Mucosa of rectum (tissue), 2 donors: ENCODE measurements at regions not wholly inside any gene's neighbourhood (a gene's known extent, or its start where the extent isn't known, plus 50 kb on each side); places are given as distances from the start of the nearest gene placed in this dataset.
A peak's percentile ranks its signal among the peaks of the same experiment; 100 is the strongest.

Experiments used
- H3K27ac ChIP-seq, 2 donors: one replicate each; pipeline ENCODE4 v1.7.0; 2013; ENCODE audit warnings: inconsistent platforms in 2 of 2, low read depth in 2 of 2, low read length in 2 of 2
- H3K27me3 ChIP-seq, 2 donors: one replicate each; pipeline ENCODE4 v1.7.0; 2013; ENCODE audit warnings: low read length in 2 of 2; ENCODE audit not compliant: control insufficient read depth in 2 of 2, insufficient read depth in 2 of 2
- H3K36me3 ChIP-seq, 2 donors: one replicate each; pipeline ENCODE4 v1.7.0; 2013; ENCODE audit warnings: low read length in 2 of 2; ENCODE audit not compliant: control insufficient read depth in 2 of 2, insufficient read depth in 2 of 2
- H3K4me1 ChIP-seq, 2 donors: one replicate each; pipeline ENCODE4 v1.7.0; 2013; ENCODE audit warnings: low read length in 2 of 2, mild to moderate bottlenecking in 1 of 2; ENCODE audit not compliant: control insufficient read depth in 2 of 2, insufficient read depth in 2 of 2
- H3K4me3 ChIP-seq, 2 donors: one replicate each; pipeline ENCODE4 v1.7.0; 2013; ENCODE audit warnings: low read length in 2 of 2
- H3K9ac ChIP-seq, 2 donors: one replicate each; pipeline ENCODE4 v1.7.0; 2013; ENCODE audit warnings: low read length in 2 of 2, low read depth in 1 of 2, mild to moderate bottlenecking in 1 of 2
- H3K9me3 ChIP-seq, 2 donors: one replicate each; pipeline ENCODE4 v1.7.0; 2013; ENCODE audit warnings: low read length in 2 of 2; ENCODE audit not compliant: control insufficient read depth in 2 of 2
- donor health status: healthy.
- donor health status: Normal muscosa, but diverticular disease.

GRCh38 chr20:50287512-50287911 is 96.9 kb downstream of the CEBPB start:
- H3K9me3 ChIP-seq = no peaks in the 10 kb centered on the region
- no peak overlapping the region for H3K9ac ChIP-seq
- peaks cover 4 to 23% of the 10 kb centered on the region in 2 donors for H3K4me1 ChIP-seq
- no peaks in the 10 kb centered on the region for H3K27me3 ChIP-seq
- no peak overlapping the region for H3K4me3 ChIP-seq
- H3K36me3 ChIP-seq = no peaks in the 10 kb centered on the region
- no peak overlapping the region for H3K27ac ChIP-seq

- H3K36me3 ChIP-seq = no peaks in the 10 kb centered on the region
- peaks cover 8 to 23% of the 10 kb centered on the region in 2 donors for H3K4me1 ChIP-seq
- H3K4me3 ChIP-seq = no peak overlapping the region
- no peak overlapping the region for H3K27ac ChIP-seq
- no peaks in the 10 kb centered on the region for H3K27me3 ChIP-seq
- no peak overlapping the region for H3K9ac ChIP-seq
- H3K9me3 ChIP-seq = no peaks in the 10 kb centered on the region
These were observed 97.5 kb downstream of the CEBPB start for GRCh38 chr20:50288128-50288623.

DNA sequence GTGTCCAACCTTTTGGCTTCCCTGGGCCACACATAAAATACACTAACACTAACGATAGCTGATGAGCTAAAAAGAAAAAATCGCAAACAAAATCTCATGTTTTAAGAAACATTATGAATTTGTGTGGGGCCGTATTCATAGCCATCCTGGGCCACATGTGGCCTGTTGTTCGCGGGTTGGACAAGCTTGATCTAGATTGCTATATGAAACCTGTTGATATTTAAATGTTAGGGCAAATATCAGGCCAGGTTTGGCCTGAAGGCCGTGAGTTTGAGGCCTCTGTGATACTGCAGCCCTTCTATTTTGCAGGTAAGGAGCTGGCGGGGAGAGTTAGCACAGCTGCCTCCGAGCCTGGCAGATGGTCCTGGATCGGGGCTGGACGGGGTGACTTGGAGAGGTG is 99.0 kb downstream of the CEBPB start:
- Histone ChIP-seq H3K4me3 (no peak overlapping the region), H3K4me1 (peaks cover 11 to 15% of the 10 kb centered on the region in 2 donors), H3K9ac (no peak overlapping the region), H3K27me3 (no peaks in the 10 kb centered on the region), H3K9me3 (no peaks in the 10 kb centered on the region), H3K36me3 (no peaks in the 10 kb centered on the region), H3K27ac (no peak overlapping the region)

DNA sequence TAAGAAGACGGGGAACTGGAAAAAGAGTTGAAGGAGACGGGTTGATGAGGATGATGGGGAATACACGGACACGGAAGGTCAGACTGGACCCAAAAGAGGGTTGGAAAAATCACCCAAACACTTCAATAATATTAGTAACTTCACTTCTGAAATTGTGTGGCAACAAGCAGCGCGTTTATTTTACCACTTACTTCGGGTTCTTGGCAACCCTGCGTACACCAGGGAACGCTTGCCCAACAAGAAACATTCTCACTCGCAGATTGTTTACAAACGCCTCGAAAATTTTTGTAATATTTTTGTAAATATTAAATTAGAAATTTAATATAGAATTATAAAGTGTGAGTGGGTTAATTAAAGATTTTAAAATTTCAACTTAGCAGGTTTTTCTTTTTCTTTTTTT is 99.5 kb downstream of the CEBPB start:
- no peak overlapping the region for H3K9ac ChIP-seq
- no peaks in the 10 kb centered on the region for H3K36me3 ChIP-seq
- no peaks in the 10 kb centered on the region for H3K9me3 ChIP-seq
- H3K27ac ChIP-seq = no peak overlapping the region
- H3K4me1 ChIP-seq = peaks cover 11 to 13% of the 10 kb centered on the region in 2 donors
- H3K4me3 ChIP-seq = no peak overlapping the region
- no peaks in the 10 kb centered on the region for H3K27me3 ChIP-seq

DNA sequence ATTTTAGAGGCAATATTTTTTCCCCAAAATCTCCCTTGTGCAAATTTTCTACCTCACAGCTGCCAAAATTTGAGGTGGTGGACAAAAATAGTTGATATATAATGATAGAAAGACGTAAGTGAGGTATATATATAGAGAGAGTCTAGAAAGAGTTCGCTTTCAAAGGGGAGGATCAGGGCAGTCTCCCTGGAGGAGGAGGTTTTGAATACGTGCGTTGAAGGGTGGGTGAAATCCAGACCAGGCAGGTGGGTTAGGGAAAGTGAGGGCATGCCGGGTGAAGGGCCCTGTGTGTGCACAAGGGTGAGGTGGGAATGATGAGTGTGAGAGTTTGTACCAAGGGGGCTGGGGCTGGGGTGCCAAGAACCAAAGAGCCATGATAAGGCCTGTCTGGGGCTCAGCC is 100.2 kb downstream of the CEBPB start:
- Histone ChIP-seq H3K9ac (no peak overlapping the region), H3K4me1 (peaks cover 9 to 11% of the 10 kb centered on the region in 2 donors), H3K27ac (no peak overlapping the region), H3K9me3 (no peaks in the 10 kb centered on the region), H3K27me3 (no peaks in the 10 kb centered on the region), H3K4me3 (no peak overlapping the region), H3K36me3 (no peaks in the 10 kb centered on the region)

DNA sequence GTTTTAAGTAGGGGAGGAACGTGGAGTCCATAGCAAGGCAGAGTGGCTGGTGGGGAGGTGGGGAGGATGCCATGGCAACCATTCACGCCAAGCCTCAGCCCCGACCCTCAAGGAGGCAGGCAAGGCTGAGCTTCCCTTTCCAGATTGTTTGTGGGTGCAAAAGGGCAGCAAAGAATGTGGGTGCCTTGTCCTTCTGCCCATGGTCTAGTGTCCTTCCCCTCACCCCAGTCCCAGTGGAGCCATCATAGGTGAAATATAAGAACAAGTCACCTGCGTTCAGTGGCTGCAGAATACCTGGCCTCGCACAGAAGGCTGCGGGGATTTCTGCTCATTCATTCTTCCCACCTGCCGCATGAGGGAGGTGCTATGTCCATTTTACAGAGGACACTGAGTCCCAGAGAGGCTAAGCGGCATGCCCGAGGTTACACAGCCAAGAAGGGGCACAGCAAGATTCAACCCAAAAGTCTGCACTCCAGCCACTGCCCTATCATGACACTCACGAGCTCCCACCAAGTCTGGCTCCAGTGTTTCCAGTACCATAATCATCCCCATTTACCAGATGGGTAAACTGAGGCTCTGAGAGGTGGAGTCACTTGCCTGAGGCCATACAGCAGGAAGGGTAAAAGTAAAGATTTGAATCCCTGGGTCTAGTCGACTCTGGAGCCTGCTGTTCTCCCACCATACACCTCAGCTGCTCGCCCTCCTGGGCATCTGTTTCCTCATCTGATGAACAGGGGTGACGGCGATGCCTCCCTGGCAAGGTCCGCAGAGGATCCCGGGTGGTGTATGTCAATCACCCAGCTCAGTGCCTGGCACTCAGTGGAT is 100.8 kb downstream of the CEBPB start:
- no peak overlapping the region for H3K4me3 ChIP-seq
- H3K9ac ChIP-seq = no peak overlapping the region
- no peaks in the 10 kb centered on the region for H3K9me3 ChIP-seq
- H3K4me1 ChIP-seq = peaks cover 6 to 11% of the 10 kb centered on the region in 2 donors
- no peak overlapping the region for H3K27ac ChIP-seq
- no peaks in the 10 kb centered on the region for H3K27me3 ChIP-seq
- H3K36me3 ChIP-seq = no peaks in the 10 kb centered on the region

DNA sequence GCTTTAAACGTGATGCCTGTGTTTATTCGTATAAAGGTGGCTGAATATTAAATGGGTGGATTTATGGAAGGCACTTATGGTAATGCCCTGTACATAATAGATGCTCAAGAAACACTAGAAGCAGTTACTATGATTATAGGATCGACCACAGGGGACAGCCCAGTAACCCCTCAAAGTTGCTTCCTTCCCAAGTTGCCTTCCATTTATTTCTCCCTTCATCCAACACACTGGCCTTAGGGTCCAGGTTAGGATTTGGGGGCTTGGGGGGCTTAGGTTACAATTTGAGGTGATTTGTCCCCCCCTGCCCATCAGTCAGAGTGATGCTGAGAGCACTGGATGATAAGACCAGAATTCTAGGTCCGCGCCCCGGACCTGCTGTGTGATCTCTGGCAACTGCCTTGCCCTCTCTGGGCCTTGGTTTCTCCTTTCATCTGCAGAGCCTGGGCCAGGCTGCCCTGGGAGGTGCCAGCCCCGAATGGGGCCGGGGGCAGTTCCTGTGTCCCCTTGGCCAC is 101.5 kb downstream of the CEBPB start:
- Histone ChIP-seq H3K9me3 (no peaks in the 10 kb centered on the region), H3K9ac (peak overlapping the region in 1 of 2 donors; percentile 6), H3K27ac (peak overlapping the region; percentile 55 to 77), H3K36me3 (no peaks in the 10 kb centered on the region), H3K4me1 (peaks cover 6 to 11% of the 10 kb centered on the region in 2 donors), H3K27me3 (no peaks in the 10 kb centered on the region), H3K4me3 (no peak overlapping the region)

- H3K9ac ChIP-seq = no peak overlapping the region
- H3K4me1 ChIP-seq = peaks cover 6 to 11% of the 10 kb centered on the region in 2 donors
- no peaks in the 10 kb centered on the region for H3K27me3 ChIP-seq
- H3K9me3 ChIP-seq = no peaks in the 10 kb centered on the region
- H3K36me3 ChIP-seq = no peaks in the 10 kb centered on the region
- peak overlapping the region; percentile 55 to 77 for H3K27ac ChIP-seq
- H3K4me3 ChIP-seq = no peak overlapping the region
These were observed 102.1 kb downstream of the CEBPB start for GRCh38 chr20:50292591-50293283.

DNA sequence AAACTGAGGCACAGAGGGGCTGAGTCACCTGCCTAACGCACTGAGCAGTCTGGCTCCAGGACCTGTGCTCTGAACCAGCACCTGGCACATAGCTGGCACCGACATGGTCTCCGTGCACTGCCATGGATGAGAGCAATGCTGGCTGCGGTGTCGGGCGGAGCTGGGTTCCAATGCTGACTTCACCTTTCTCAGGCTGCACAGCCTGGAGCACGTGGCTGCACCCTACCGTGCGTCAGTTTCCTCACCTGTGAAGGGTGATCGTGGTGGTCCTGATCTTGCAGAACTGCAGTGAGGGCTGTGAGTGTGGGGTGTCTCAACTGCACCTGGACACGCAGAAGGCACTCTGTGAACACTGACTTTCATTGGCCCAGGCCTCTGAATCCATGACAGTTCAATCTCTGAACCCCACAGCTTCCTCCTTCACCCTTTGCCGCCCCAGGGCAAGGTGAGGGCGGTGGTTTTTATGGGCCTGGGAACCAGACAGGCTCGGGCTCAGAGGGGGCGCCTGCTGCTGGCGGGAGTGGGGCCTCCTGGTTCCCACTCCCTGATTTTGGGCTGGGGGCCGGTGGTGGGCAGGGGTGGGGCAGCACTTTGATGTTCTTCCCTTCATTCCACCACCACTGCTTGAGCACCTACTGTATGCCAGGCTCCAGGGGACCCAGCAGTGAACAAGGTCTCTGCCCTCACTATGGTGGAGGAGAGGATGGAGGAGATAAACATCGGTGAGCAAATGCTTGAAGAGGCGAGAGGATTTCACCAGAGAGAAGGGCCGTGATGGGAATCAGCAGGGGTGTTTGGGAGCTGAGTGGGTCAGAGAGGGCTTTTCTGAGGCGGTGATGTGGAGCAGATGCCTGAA is 102.9 kb downstream of the CEBPB start:
- H3K27me3 ChIP-seq = no peaks in the 10 kb centered on the region
- H3K9me3 ChIP-seq = no peaks in the 10 kb centered on the region
- H3K36me3 ChIP-seq = no peaks in the 10 kb centered on the region
- H3K4me3 ChIP-seq = no peak overlapping the region
- peaks cover 6 to 11% of the 10 kb centered on the region in 2 donors for H3K4me1 ChIP-seq
- H3K27ac ChIP-seq = peak overlapping the region; percentile 49 to 77
- no peak overlapping the region for H3K9ac ChIP-seq
